ENCODE measurements at regions not wholly inside any gene's neighbourhood (a gene's known extent, or its start where the extent isn't known, plus 50 kb on each side); places are given as distances from the start of the nearest gene placed in this dataset.
A peak's percentile ranks its signal among the peaks of the same experiment; 100 is the strongest.
"Not testable (repeated sequence)": the region's sequence is repeated elsewhere in the genome, so short reads cannot be mapped to it uniquely, and the experiment has no call there.

GRCh38 chr2:43068631-43069517 is 157.5 kb downstream of the ZFP36L2 start:
- DNase-seq, result no peak

GRCh38 chr2:43068041-43068533 is 158.3 kb downstream of the ZFP36L2 start:
- DNase-seq, result no peak

GRCh38 chr2:43067254-43068040 is 159.0 kb downstream of the ZFP36L2 start:
- no peak for DNase-seq

GRCh38 chr2:43066541-43067253 is 159.7 kb downstream of the ZFP36L2 start:
- DNase-seq, result not testable (repeated sequence)

- no peak for DNase-seq
These were observed 160.5 kb downstream of the ZFP36L2 start for GRCh38 chr2:43065871-43066270.

- DNase-seq, result no peak
These were observed 161.4 kb downstream of the ZFP36L2 start for GRCh38 chr2:43065036-43065435.

GRCh38 chr2:43063096-43063495 is 163.3 kb downstream of the ZFP36L2 start:
- not testable (repeated sequence) for DNase-seq

GRCh38 chr2:43062058-43062457 is 164.3 kb downstream of the ZFP36L2 start:
- DNase-seq, result no peak

GRCh38 chr2:43060390-43061016 is 165.9 kb downstream of the ZFP36L2 start:
- DNase-seq, result no peak

GRCh38 chr2:43059183-43059897 is 167.1 kb downstream of the ZFP36L2 start:
- peak; percentile 53 for DNase-seq

- DNase-seq, result no peak
These were observed 167.7 kb downstream of the ZFP36L2 start for GRCh38 chr2:43058726-43059110.

- DNase-seq, result no peak
These were observed 168.4 kb downstream of the ZFP36L2 start for GRCh38 chr2:43057742-43058725.

- no peak for DNase-seq
These were observed 169.2 kb downstream of the ZFP36L2 start for GRCh38 chr2:43057026-43057741.

- DNase-seq, result no peak
These were observed 170.4 kb downstream of the ZFP36L2 start for GRCh38 chr2:43055985-43056384.

- DNase-seq, result no peak
These were observed 171.1 kb downstream of the ZFP36L2 start for GRCh38 chr2:43055086-43055912.

- no peak for DNase-seq
These were observed 172.0 kb downstream of the ZFP36L2 start for GRCh38 chr2:43054367-43054766.

- DNase-seq, result no peak
These were observed 173.5 kb downstream of the ZFP36L2 start for GRCh38 chr2:43052944-43053306.

GRCh38 chr2:43052204-43052943 is 174.0 kb downstream of the ZFP36L2 start:
- no peak for DNase-seq

Data from KG1 (cell line).